Naive thymus-derived CD4-positive, alpha-beta T cell (primary cell): ENCODE measurements at regions not wholly inside any gene's neighbourhood (a gene's known extent, or its start where the extent isn't known, plus 50 kb on each side); places are given as distances from the start of the nearest gene placed in this dataset.

Experiments
- ATAC-seq: fragments of 150-1000 bp; cut with Tn5 transposase; 2 replicates; pipeline ENCODE4 v1.10.0; 2021; ENCODE audit warnings: mild to moderate bottlenecking, moderate library complexity
- CTCF ChIA-PET: fragments of 350-600 bp; sonication (Branson Sonifier 250); formaldehyde crosslinking; loops from one replicate; lab custom pipeline; 2021; ENCODE audit warnings: antibody characterized with exemption; lab: Charles Lee
- POLR2A ChIA-PET: fragments of 350-600 bp; sonication (Branson Sonifier 250); formaldehyde crosslinking; loops from one replicate; lab custom pipeline; 2021; ENCODE audit warnings: antibody characterized with exemption, inconsistent platforms; lab: Charles Lee
- DNase-seq, 9 donors: peaks; one replicate each; pipeline versions ENCODE4 v3.0.0 to v3.0.0-alpha.2; 2020 to 2022; ENCODE audit warnings: mixed read lengths in 1 of 9
- H3K27ac ChIP-seq: one replicate; pipeline ENCODE4 v1.7.0; 2013; ENCODE audit warnings: mild to moderate bottlenecking, low read depth, low read length, moderate library complexity
- H3K27me3 ChIP-seq, 2 donors: one replicate each; pipeline ENCODE4 v1.7.0; 2013; ENCODE audit warnings: low read length in 2 of 2, mild to moderate bottlenecking in 2 of 2, moderate library complexity in 2 of 2; ENCODE audit not compliant: control insufficient read depth in 2 of 2, insufficient read depth in 2 of 2
- H3K36me3 ChIP-seq, 3 experiments: 1 replicate in 2 of 3; 2 replicates in 1 of 3; pipeline ENCODE4 v1.7.0; 2013; ENCODE audit warnings: low read length in 3 of 3, mild to moderate bottlenecking in 3 of 3, moderate library complexity in 1 of 3; ENCODE audit not compliant: insufficient read depth in 3 of 3, control insufficient read depth in 2 of 3
- H3K4me1 ChIP-seq, 2 donors: one replicate each; pipeline ENCODE4 v1.7.0; 2013; ENCODE audit warnings: low read length in 2 of 2, mild to moderate bottlenecking in 2 of 2, moderate library complexity in 1 of 2; ENCODE audit not compliant: control insufficient read depth in 2 of 2, insufficient read depth in 2 of 2
- H3K4me3 ChIP-seq: 2 replicates; pipeline ENCODE4 v1.7.0; 2013; ENCODE audit warnings: mild to moderate bottlenecking, low read length
- H3K9me3 ChIP-seq, 3 experiments: 1 replicate in 2 of 3; 2 replicates in 1 of 3; pipeline ENCODE4 v1.7.0; 2013; ENCODE audit warnings: low read length in 3 of 3; ENCODE audit not compliant: control insufficient read depth in 2 of 3
- H3K27ac Mint-ChIP-seq, 9 donors: one replicate each; pipeline ENCODE4 v1.8.0; 2020 to 2022; ENCODE audit warnings: mixed read lengths in 9 of 9, mild to moderate bottlenecking in 8 of 9, moderate library complexity in 5 of 9, inconsistent platforms in 2 of 9
- H3K27me3 Mint-ChIP-seq, 5 donors: one replicate each; pipeline ENCODE4 v1.8.0; 2021 to 2022; ENCODE audit warnings: mixed read lengths in 5 of 5, mild to moderate bottlenecking in 1 of 5
- H3K36me3 Mint-ChIP-seq, 5 donors: one replicate each; pipeline ENCODE4 v1.8.0; 2020 to 2022; ENCODE audit warnings: mixed read lengths in 5 of 5, mild to moderate bottlenecking in 3 of 5, inconsistent platforms in 1 of 5
- H3K4me1 Mint-ChIP-seq, 7 donors: one replicate each; pipeline ENCODE4 v1.8.0; 2020 to 2022; ENCODE audit warnings: mixed read lengths in 7 of 7, mild to moderate bottlenecking in 3 of 7, inconsistent platforms in 1 of 7
- H3K4me3 Mint-ChIP-seq, 10 donors: one replicate each; pipeline ENCODE4 v1.8.0; 2020 to 2022; ENCODE audit warnings: mild to moderate bottlenecking in 10 of 10, mixed read lengths in 10 of 10, moderate library complexity in 6 of 10, inconsistent platforms in 2 of 10
- H3K9me3 Mint-ChIP-seq, 11 donors: one replicate each; pipeline ENCODE4 v1.8.0; 2020 to 2022; ENCODE audit warnings: mixed read lengths in 11 of 11, mild to moderate bottlenecking in 4 of 11, inconsistent platforms in 1 of 11, moderate library complexity in 1 of 11
- intact Hi-C, 2 donors: fragments of 100-400 bp; cut with micrococcal nuclease; formaldehyde crosslinking; loops; one replicate each; pipeline ENCODE4 v1.15.1; 2023

- Histone ChIP-seq H3K9me3 (no peaks in the 10 kb centered on the region), H3K4me1 (no peaks in the 10 kb centered on the region), H3K36me3 (no peaks in the 10 kb centered on the region), H3K27ac (no peak overlapping the region), H3K4me3 (no peak overlapping the region), H3K27me3 (no peaks in the 10 kb centered on the region)
- CTCF ChIA-PET = no interaction called here
- peaks cover 0 to 45% (median 27%) of the 10 kb centered on the region in 5 donors for H3K27me3 Mint-ChIP-seq
- ATAC-seq (no peak), DNase-seq (no peak)
- no peak overlapping the region for H3K27ac Mint-ChIP-seq
- no peaks in the 10 kb centered on the region for H3K4me1 Mint-ChIP-seq
- POLR2A ChIA-PET = no interaction called here
- H3K9me3 Mint-ChIP-seq = no peaks in the 10 kb centered on the region
- no peak overlapping the region for H3K4me3 Mint-ChIP-seq
- H3K36me3 Mint-ChIP-seq = no peaks in the 10 kb centered on the region
- intact Hi-C loops = no loop called here
Observed at GRCh38 chr7:42833411-42833810, 78.5 kb downstream of the C7orf25 start.

DNA sequence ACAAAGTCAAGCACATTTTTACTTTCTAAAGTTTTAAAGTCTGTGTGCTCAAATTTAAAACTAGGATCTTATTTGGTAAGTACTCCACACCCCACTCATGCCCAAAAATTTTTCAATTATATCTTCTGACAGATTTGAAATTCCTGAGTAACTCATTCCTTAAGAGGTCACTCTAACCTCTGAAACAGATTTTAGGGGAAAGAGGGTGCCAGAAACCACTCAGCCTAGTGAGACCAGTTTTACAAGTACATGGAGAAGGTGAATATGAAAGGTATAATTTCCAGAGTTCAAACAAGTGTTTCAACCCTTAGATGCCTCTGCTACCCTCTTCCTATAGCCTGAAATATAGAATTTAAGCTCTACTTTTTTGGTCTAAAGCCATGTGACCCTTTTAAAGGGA lies 79.2 kb downstream of the C7orf25 start:
- H3K4me3 ChIP-seq = no peak overlapping the region
- ATAC-seq (no peak), DNase-seq (no peak)
- no peaks in the 10 kb centered on the region for H3K9me3 Mint-ChIP-seq
- no peak overlapping the region for H3K27ac ChIP-seq
- H3K27me3 Mint-ChIP-seq = peaks cover 0 to 43% (median 27%) of the 10 kb centered on the region in 5 donors
- no peak overlapping the region for H3K27ac Mint-ChIP-seq
- no peaks in the 10 kb centered on the region for H3K4me1 Mint-ChIP-seq
- no peaks in the 10 kb centered on the region for H3K9me3 ChIP-seq
- H3K36me3 ChIP-seq = no peaks in the 10 kb centered on the region
- no peaks in the 10 kb centered on the region for H3K36me3 Mint-ChIP-seq
- ChIA-PET CTCF (no interaction called here), POLR2A (no interaction called here)
- no peak overlapping the region for H3K4me3 Mint-ChIP-seq
- H3K4me1 ChIP-seq = no peaks in the 10 kb centered on the region
- intact Hi-C loops = no loop called here
- H3K27me3 ChIP-seq = no peaks in the 10 kb centered on the region

GRCh38 chr7:42831718-42832522 lies 80.0 kb downstream of the C7orf25 start:
- CTCF ChIA-PET = no interaction called here
- Mint-ChIP-seq H3K27me3 (peaks cover 0 to 39% (median 23%) of the 10 kb centered on the region in 5 donors), H3K4me3 (no peak overlapping the region)

GRCh38 chr7:42831006-42831717 lies 80.7 kb downstream of the C7orf25 start:
- Mint-ChIP-seq H3K9me3 (no peaks in the 10 kb centered on the region), H3K4me1 (no peaks in the 10 kb centered on the region), H3K36me3 (no peaks in the 10 kb centered on the region), H3K4me3 (no peak overlapping the region), H3K27me3 (peaks cover 0 to 39% (median 23%) of the 10 kb centered on the region in 5 donors), H3K27ac (no peak overlapping the region)
- DNase-seq (no peak), ATAC-seq (no peak)
- Histone ChIP-seq H3K4me1 (no peaks in the 10 kb centered on the region), H3K27ac (no peak overlapping the region), H3K36me3 (no peaks in the 10 kb centered on the region), H3K9me3 (no peaks in the 10 kb centered on the region), H3K27me3 (no peaks in the 10 kb centered on the region), H3K4me3 (no peak overlapping the region)
- intact Hi-C loops = no loop called here
- ChIA-PET POLR2A (no interaction called here), CTCF (no interaction called here)

More at GRCh38 chr7:42831718-42832522, 80.0 kb downstream of the C7orf25 start:
- no peak for ATAC-seq
- no peaks in the 10 kb centered on the region for H3K9me3 Mint-ChIP-seq
- no peak overlapping the region for H3K27ac ChIP-seq
- no peaks in the 10 kb centered on the region for H3K4me1 ChIP-seq
- no peaks in the 10 kb centered on the region for H3K36me3 Mint-ChIP-seq
- H3K27me3 ChIP-seq = no peaks in the 10 kb centered on the region
- no peaks in the 10 kb centered on the region for H3K9me3 ChIP-seq
- H3K36me3 ChIP-seq = no peaks in the 10 kb centered on the region
- H3K4me1 Mint-ChIP-seq = no peaks in the 10 kb centered on the region
- DNase-seq = no peak
- H3K4me3 ChIP-seq = no peak overlapping the region
- H3K27ac Mint-ChIP-seq = no peak overlapping the region
- POLR2A ChIA-PET = no interaction called here
- intact Hi-C loops = no loop called here

GRCh38 chr7:42812779-42813178 lies 99.1 kb downstream of the C7orf25 start:
- no peaks in the 10 kb centered on the region for H3K36me3 ChIP-seq
- H3K9me3 Mint-ChIP-seq = peaks cover 0 to 47% (median 15%) of the 10 kb centered on the region in 11 donors
- H3K27ac ChIP-seq = no peak overlapping the region
- no peak overlapping the region for H3K4me3 Mint-ChIP-seq
- DNase-seq = no peak
- ATAC-seq = no peak
- no peaks in the 10 kb centered on the region for H3K4me1 Mint-ChIP-seq
- H3K36me3 Mint-ChIP-seq = peaks cover 0 to 9% (median 4%) of the 10 kb centered on the region in 5 donors
- intact Hi-C loops = no loop called here
- H3K4me3 ChIP-seq = no peak overlapping the region
- no peaks in the 10 kb centered on the region for H3K4me1 ChIP-seq
- no peaks in the 10 kb centered on the region for H3K9me3 ChIP-seq
- CTCF ChIA-PET = no interaction called here
- H3K27ac Mint-ChIP-seq = no peak overlapping the region
- peaks cover 2 to 55% (median 31%) of the 10 kb centered on the region in 5 donors for H3K27me3 Mint-ChIP-seq
- POLR2A ChIA-PET = no interaction called here
- H3K27me3 ChIP-seq = no peaks in the 10 kb centered on the region

GRCh38 chr7:42805601-42806000 lies 106.3 kb downstream of the C7orf25 start:
- no peaks in the 10 kb centered on the region for H3K4me1 Mint-ChIP-seq
- DNase-seq (no peak), ATAC-seq (no peak)
- H3K9me3 ChIP-seq = peaks cover 0 to 12% (median 6%) of the 10 kb centered on the region in 3 experiments
- H3K9me3 Mint-ChIP-seq = peaks cover 2 to 73% (median 32%) of the 10 kb centered on the region in 11 donors
- intact Hi-C loops = no loop called here
- peaks cover 0 to 52% (median 32%) of the 10 kb centered on the region in 5 donors for H3K27me3 Mint-ChIP-seq
- ChIA-PET CTCF (no interaction called here), POLR2A (no interaction called here)
- no peak overlapping the region for H3K4me3 Mint-ChIP-seq
- H3K4me3 ChIP-seq = no peak overlapping the region
- no peaks in the 10 kb centered on the region for H3K4me1 ChIP-seq
- no peak overlapping the region for H3K27ac Mint-ChIP-seq
- no peak overlapping the region for H3K27ac ChIP-seq
- no peaks in the 10 kb centered on the region for H3K36me3 ChIP-seq
- H3K27me3 ChIP-seq = no peaks in the 10 kb centered on the region
- peaks cover 0 to 29% (median 3%) of the 10 kb centered on the region in 5 donors for H3K36me3 Mint-ChIP-seq
